ENCODE measurements at regions not wholly inside any gene's neighbourhood (a gene's known extent, or its start where the extent isn't known, plus 50 kb on each side); places are given as distances from the start of the nearest gene placed in this dataset.

GRCh38 chr6:54578261-54578660, 268.3 kb upstream of the FAM83B start:
- H3K4me1 ChIP-seq: peaks cover 13% of the 10 kb centered on the region
- no peaks in the 10 kb centered on the region for H3K36me3 ChIP-seq
- DNase-seq (ENCODE audit: extremely low spot score in 2 of 2): no peak
- H3K9me3 ChIP-seq: no peaks in the 10 kb centered on the region
- intact Hi-C loops (cut with DNase I): no loop called here
- H3K27me3 ChIP-seq: no peaks in the 10 kb centered on the region
- H3K4me3 ChIP-seq: no peak overlapping the region
- no peak overlapping the region for H3K27ac ChIP-seq
- TF ChIP-seq CTCF (IDR thresholded peaks at IDR 0.05): no peak
- no peak for TF ChIP-seq POLR2A (IDR thresholded peaks at IDR 0.05)
- TF ChIP-seq POLR2AphosphoS5 (IDR thresholded peaks at IDR 0.05; ENCODE audit: insufficient read depth in 1 of 2, low read depth in 1 of 2): no peak

GRCh38 chr6:54579011-54579410, 267.6 kb upstream of the FAM83B start:
- intact Hi-C loops (cut with DNase I): no loop called here
- Histone ChIP-seq H3K9me3 (no peaks in the 10 kb centered on the region), H3K27ac (no peak overlapping the region), H3K27me3 (no peaks in the 10 kb centered on the region), H3K36me3 (no peaks in the 10 kb centered on the region), H3K4me1 (peaks cover 13% of the 10 kb centered on the region), H3K4me3 (no peak overlapping the region)
- DNase-seq (ENCODE audit: extremely low spot score in 2 of 2): no peak
- TF ChIP-seq CTCF (IDR thresholded peaks at IDR 0.05) (no peak), POLR2AphosphoS5 (IDR thresholded peaks at IDR 0.05; ENCODE audit: insufficient read depth in 1 of 2, low read depth in 1 of 2) (no peak), POLR2A (IDR thresholded peaks at IDR 0.05) (no peak)

- H3K9me3 ChIP-seq: no peaks in the 10 kb centered on the region
- TF ChIP-seq POLR2A (IDR thresholded peaks at IDR 0.05) (no peak), POLR2AphosphoS5 (IDR thresholded peaks at IDR 0.05; ENCODE audit: insufficient read depth in 1 of 2, low read depth in 1 of 2) (no peak), CTCF (IDR thresholded peaks at IDR 0.05) (no peak)
- DNase-seq (ENCODE audit: extremely low spot score in 2 of 2): no peak
- H3K27ac ChIP-seq: no peak overlapping the region
- H3K4me1 ChIP-seq: no peaks in the 10 kb centered on the region
- no peaks in the 10 kb centered on the region for H3K36me3 ChIP-seq
- H3K27me3 ChIP-seq: no peaks in the 10 kb centered on the region
- no peak overlapping the region for H3K4me3 ChIP-seq
- intact Hi-C loops (cut with DNase I): no loop called here
These were observed 260.3 kb upstream of the FAM83B start for GRCh38 chr6:54586251-54586650.

- intact Hi-C loops (cut with DNase I): no loop called here
- Histone ChIP-seq H3K4me1 (no peaks in the 10 kb centered on the region), H3K4me3 (no peak overlapping the region), H3K9me3 (no peaks in the 10 kb centered on the region), H3K27me3 (no peaks in the 10 kb centered on the region), H3K36me3 (no peaks in the 10 kb centered on the region), H3K27ac (no peak overlapping the region)
- no peak for DNase-seq (ENCODE audit: extremely low spot score in 2 of 2)
- TF ChIP-seq POLR2A (IDR thresholded peaks at IDR 0.05) (no peak), CTCF (IDR thresholded peaks at IDR 0.05) (no peak), POLR2AphosphoS5 (IDR thresholded peaks at IDR 0.05; ENCODE audit: insufficient read depth in 1 of 2, low read depth in 1 of 2) (no peak)
These were observed 259.3 kb upstream of the FAM83B start for GRCh38 chr6:54587277-54587676.

GRCh38 chr6:54588176-54588575, 258.4 kb upstream of the FAM83B start:
- intact Hi-C loops (cut with DNase I): no loop called here
- Histone ChIP-seq H3K27ac (no peak overlapping the region), H3K4me3 (no peak overlapping the region), H3K27me3 (no peaks in the 10 kb centered on the region), H3K36me3 (no peaks in the 10 kb centered on the region), H3K4me1 (no peaks in the 10 kb centered on the region), H3K9me3 (no peaks in the 10 kb centered on the region)
- no peak for TF ChIP-seq CTCF (IDR thresholded peaks at IDR 0.05)
- TF ChIP-seq POLR2A (IDR thresholded peaks at IDR 0.05): no peak
- TF ChIP-seq POLR2AphosphoS5 (IDR thresholded peaks at IDR 0.05; ENCODE audit: insufficient read depth in 1 of 2, low read depth in 1 of 2): no peak
- no peak for DNase-seq (ENCODE audit: extremely low spot score in 2 of 2)

All from vagina (tissue), 2 donors.